ENCODE measurements at regions not wholly inside any gene's neighbourhood (a gene's known extent, or its start where the extent isn't known, plus 50 kb on each side); places are given as distances from the start of the nearest gene placed in this dataset.

DNA sequence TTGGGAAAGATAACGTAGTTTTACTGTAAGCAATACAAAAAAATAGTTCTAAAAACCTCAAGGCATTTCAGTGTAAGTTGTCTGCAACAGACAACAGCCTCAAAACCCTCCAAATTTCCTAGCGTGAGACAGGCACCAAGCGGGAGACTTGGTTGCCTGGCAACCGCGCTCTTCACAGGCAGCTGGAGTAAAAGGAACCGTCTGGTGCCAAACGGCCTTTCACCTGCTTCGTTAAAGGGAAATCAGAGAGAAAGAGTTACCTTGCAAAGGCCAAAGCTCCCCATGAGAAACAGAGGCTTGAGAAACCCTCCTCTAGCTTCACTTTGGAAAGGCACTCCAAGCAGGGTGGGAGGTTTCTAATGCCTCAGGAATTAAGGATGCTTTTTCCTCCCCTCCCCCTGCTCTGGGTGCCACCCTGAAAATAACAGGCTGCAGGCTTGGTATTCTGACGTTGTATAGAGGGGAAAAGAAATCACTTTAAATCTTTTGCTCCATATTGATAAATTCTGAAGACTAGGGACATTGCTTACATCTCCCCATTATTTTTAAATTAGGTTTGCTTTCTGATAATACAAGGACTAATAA lies 129.7 kb upstream of the UFL1 start:
- TF ChIP-seq CTCF (IDR thresholded peaks at IDR 0.05; ENCODE audit: insufficient read depth, low read length): no peak
- TF ChIP-seq, protein P1, sequence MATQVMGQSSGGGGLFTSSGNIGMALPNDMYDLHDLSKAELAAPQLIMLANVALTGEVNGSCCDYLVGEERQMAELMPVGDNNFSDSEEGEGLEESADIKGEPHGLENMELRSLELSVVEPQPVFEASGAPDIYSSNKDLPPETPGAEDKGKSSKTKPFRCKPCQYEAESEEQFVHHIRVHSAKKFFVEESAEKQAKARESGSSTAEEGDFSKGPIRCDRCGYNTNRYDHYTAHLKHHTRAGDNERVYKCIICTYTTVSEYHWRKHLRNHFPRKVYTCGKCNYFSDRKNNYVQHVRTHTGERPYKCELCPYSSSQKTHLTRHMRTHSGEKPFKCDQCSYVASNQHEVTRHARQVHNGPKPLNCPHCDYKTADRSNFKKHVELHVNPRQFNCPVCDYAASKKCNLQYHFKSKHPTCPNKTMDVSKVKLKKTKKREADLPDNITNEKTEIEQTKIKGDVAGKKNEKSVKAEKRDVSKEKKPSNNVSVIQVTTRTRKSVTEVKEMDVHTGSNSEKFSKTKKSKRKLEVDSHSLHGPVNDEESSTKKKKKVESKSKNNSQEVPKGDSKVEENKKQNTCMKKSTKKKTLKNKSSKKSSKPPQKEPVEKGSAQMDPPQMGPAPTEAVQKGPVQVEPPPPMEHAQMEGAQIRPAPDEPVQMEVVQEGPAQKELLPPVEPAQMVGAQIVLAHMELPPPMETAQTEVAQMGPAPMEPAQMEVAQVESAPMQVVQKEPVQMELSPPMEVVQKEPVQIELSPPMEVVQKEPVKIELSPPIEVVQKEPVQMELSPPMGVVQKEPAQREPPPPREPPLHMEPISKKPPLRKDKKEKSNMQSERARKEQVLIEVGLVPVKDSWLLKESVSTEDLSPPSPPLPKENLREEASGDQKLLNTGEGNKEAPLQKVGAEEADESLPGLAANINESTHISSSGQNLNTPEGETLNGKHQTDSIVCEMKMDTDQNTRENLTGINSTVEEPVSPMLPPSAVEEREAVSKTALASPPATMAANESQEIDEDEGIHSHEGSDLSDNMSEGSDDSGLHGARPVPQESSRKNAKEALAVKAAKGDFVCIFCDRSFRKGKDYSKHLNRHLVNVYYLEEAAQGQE (IDR thresholded peaks at IDR 0.05; ENCODE audit: insufficient replicate concordance, low read depth): no peak
- no peak for TF ChIP-seq POLR2AphosphoS5 (IDR thresholded peaks at IDR 0.05; ENCODE audit: low read depth)
- TF ChIP-seq GABPA (IDR thresholded peaks at IDR 0.05; ENCODE audit: low read depth): no peak
- TF ChIP-seq SPI1 (IDR thresholded peaks at IDR 0.05; ENCODE audit: borderline replicate concordance, low read depth): no peak
